SKM-1 treated with dmso at 0.1 percent for 144 hours (cell line): ENCODE measurements at regions not wholly inside any gene's neighbourhood (a gene's known extent, or its start where the extent isn't known, plus 50 kb on each side); places are given as distances from the start of the nearest gene placed in this dataset.
"Not testable (repeated sequence)": the region's sequence is repeated elsewhere in the genome, so short reads cannot be mapped to it uniquely, and the experiment has no call there.

Experiments used
- DNase-seq: peaks from one replicate; lab custom pipeline; 2025; ENCODE audit not compliant: unreplicated experiment; lab: John Stamatoyannopoulos, UW

GRCh38 chr3:140863580-140864009 is 78.0 kb upstream of the SLC25A36 start:
- peak; percentile 38 for DNase-seq

DNA sequence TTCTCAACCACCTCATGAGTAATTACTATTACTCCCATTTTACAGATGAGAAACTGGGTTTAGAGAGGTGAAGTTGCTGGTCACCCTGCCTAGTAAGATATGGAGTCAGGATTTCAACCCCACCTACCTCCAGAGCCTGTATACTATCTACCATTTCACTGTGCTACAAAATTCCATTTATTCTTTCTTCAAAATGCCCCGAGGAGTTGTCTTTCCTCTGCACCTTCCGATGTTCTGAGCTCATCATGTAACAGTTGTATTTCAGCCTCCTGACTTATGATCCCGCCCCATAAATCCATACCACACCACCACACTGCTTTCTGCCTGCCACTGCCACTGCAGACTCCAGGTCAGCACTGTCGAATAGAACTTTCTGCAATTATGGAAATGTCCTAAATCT is 71.3 kb upstream of the SLC25A36 start:
- DNase-seq = no peak

GRCh38 chr3:140871022-140871421 is 70.6 kb upstream of the SLC25A36 start:
- DNase-seq = no peak

- not testable (repeated sequence) for DNase-seq
Observed at GRCh38 chr3:140872165-140872564, 69.5 kb upstream of the SLC25A36 start.

- no peak for DNase-seq
Observed at GRCh38 chr3:140883428-140884040, 58.1 kb upstream of the SLC25A36 start.

DNA sequence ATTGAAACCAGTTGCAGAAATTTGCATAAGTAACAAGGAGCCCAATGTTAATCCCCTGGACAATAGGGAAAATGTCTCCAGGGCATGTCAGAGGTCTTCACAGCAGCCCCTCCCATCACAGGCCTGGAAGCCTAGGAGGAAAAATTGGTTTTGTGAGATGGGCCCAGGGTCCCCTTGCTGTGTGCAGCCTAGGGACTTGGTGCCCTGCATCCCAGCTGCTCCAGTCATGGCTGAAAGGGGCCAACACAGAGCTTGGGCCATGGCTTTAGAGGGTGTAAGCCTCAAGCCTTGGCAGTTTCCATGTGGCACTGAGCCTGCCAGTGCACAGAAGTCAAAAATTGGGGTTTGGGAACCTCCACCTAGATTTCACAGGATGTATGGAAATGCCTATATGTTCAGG is 55.9 kb upstream of the SLC25A36 start:
- not testable (repeated sequence) for DNase-seq
